ENCODE measurements at regions not wholly inside any gene's neighbourhood (a gene's known extent, or its start where the extent isn't known, plus 50 kb on each side); places are given as distances from the start of the nearest gene placed in this dataset.

GRCh38 chr2:133859578-133859977, 291.3 kb upstream of the NCKAP5 start:
- no peaks in the 10 kb centered on the region for H3K27me3 ChIP-seq (ENCODE audit: insufficient read depth, low read length, poor library complexity, severe bottlenecking)
- TF ChIP-seq CTCF (conservative IDR thresholded peaks at IDR 0.05; ENCODE audit: low read length), result no peak
- TF ChIP-seq EZH2phosphoT487 (IDR thresholded peaks at IDR 0.05; ENCODE audit: borderline replicate concordance), result no peak
- H2AFZ ChIP-seq (ENCODE audit: low read length), result no peak overlapping the region
- H3K9ac ChIP-seq (ENCODE audit: low read depth, low read length, poor library complexity, severe bottlenecking), result no peak overlapping the region
- H3K4me1 ChIP-seq (ENCODE audit: insufficient read depth, low read length, poor library complexity, severe bottlenecking), result no peaks in the 10 kb centered on the region
- H3K4me3 ChIP-seq (ENCODE audit: low read length, poor library complexity, severe bottlenecking), result no peak overlapping the region
- H3K36me3 ChIP-seq (ENCODE audit: insufficient read depth, low read length), result no peaks in the 10 kb centered on the region
- H3F3A ChIP-seq (ENCODE audit: low read depth), result no peaks in the 10 kb centered on the region
- H4K20me1 ChIP-seq (ENCODE audit: insufficient read depth, low read length, poor library complexity, severe bottlenecking), result no peaks in the 10 kb centered on the region
- no peaks in the 10 kb centered on the region for H3K79me2 ChIP-seq (ENCODE audit: insufficient read depth, low read length)
- H3K4me2 ChIP-seq (ENCODE audit: low read depth, low read length, poor library complexity, severe bottlenecking), result no peak overlapping the region
- H3K9me3 ChIP-seq (ENCODE audit: insufficient read depth, low read depth, low read length), result peaks cover 3% of the 10 kb centered on the region; the same call in 1 of the 2 replicates
- H3K9me2 ChIP-seq (replicated peaks; ENCODE audit: low read depth, low read length), result no peaks in the 10 kb centered on the region

GRCh38 chr2:133862400-133862977, 294.2 kb upstream of the NCKAP5 start:
- Histone ChIP-seq H3K4me2 (ENCODE audit: low read depth, low read length, poor library complexity, severe bottlenecking) (no peak overlapping the region), H4K20me1 (ENCODE audit: insufficient read depth, low read length, poor library complexity, severe bottlenecking) (no peaks in the 10 kb centered on the region), H2AFZ (ENCODE audit: low read length) (no peak overlapping the region), H3K27me3 (ENCODE audit: insufficient read depth, low read length, poor library complexity, severe bottlenecking) (no peaks in the 10 kb centered on the region), H3K36me3 (ENCODE audit: insufficient read depth, low read length) (no peaks in the 10 kb centered on the region), H3K9me3 (ENCODE audit: insufficient read depth, low read depth, low read length) (peaks cover 6% of the 10 kb centered on the region; the same call in 1 of the 2 replicates), H3K9ac (ENCODE audit: low read depth, low read length, poor library complexity, severe bottlenecking) (no peak overlapping the region), H3K4me1 (ENCODE audit: insufficient read depth, low read length, poor library complexity, severe bottlenecking) (no peaks in the 10 kb centered on the region), H3K79me2 (ENCODE audit: insufficient read depth, low read length) (no peaks in the 10 kb centered on the region), H3K4me3 (ENCODE audit: low read length, poor library complexity, severe bottlenecking) (no peak overlapping the region), H3F3A (ENCODE audit: low read depth) (no peaks in the 10 kb centered on the region), H3K9me2 (replicated peaks; ENCODE audit: low read depth, low read length) (no peaks in the 10 kb centered on the region)
- TF ChIP-seq EZH2phosphoT487 (IDR thresholded peaks at IDR 0.05; ENCODE audit: borderline replicate concordance) (no peak), CTCF (conservative IDR thresholded peaks at IDR 0.05; ENCODE audit: low read length) (no peak)

- H3K4me2 ChIP-seq (ENCODE audit: low read depth, low read length, poor library complexity, severe bottlenecking), result no peak overlapping the region
- H3F3A ChIP-seq (ENCODE audit: low read depth), result no peaks in the 10 kb centered on the region
- H3K9ac ChIP-seq (ENCODE audit: low read depth, low read length, poor library complexity, severe bottlenecking), result no peak overlapping the region
- H3K4me1 ChIP-seq (ENCODE audit: insufficient read depth, low read length, poor library complexity, severe bottlenecking), result no peaks in the 10 kb centered on the region
- no peak overlapping the region for H2AFZ ChIP-seq (ENCODE audit: low read length)
- TF ChIP-seq EZH2phosphoT487 (IDR thresholded peaks at IDR 0.05; ENCODE audit: borderline replicate concordance), result no peak
- no peak for TF ChIP-seq CTCF (conservative IDR thresholded peaks at IDR 0.05; ENCODE audit: low read length)
- no peaks in the 10 kb centered on the region for H4K20me1 ChIP-seq (ENCODE audit: insufficient read depth, low read length, poor library complexity, severe bottlenecking)
- H3K9me2 ChIP-seq (replicated peaks; ENCODE audit: low read depth, low read length), result no peaks in the 10 kb centered on the region
- no peak overlapping the region for H3K4me3 ChIP-seq (ENCODE audit: low read length, poor library complexity, severe bottlenecking)
- H3K36me3 ChIP-seq (ENCODE audit: insufficient read depth, low read length), result no peaks in the 10 kb centered on the region
- H3K79me2 ChIP-seq (ENCODE audit: insufficient read depth, low read length), result no peaks in the 10 kb centered on the region
- peaks cover 6% of the 10 kb centered on the region; the same call in 1 of the 2 replicates for H3K9me3 ChIP-seq (ENCODE audit: insufficient read depth, low read depth, low read length)
- no peaks in the 10 kb centered on the region for H3K27me3 ChIP-seq (ENCODE audit: insufficient read depth, low read length, poor library complexity, severe bottlenecking)
Observed at GRCh38 chr2:133863106-133863800, 295.0 kb upstream of the NCKAP5 start.

Measured in Loucy (cell line).